Activated CD8-positive, alpha-beta memory T cell treated with anti-CD3 and anti-CD28 coated beads for 36 hours (primary cell): ENCODE measurements at regions not wholly inside any gene's neighbourhood (a gene's known extent, or its start where the extent isn't known, plus 50 kb on each side); places are given as distances from the start of the nearest gene placed in this dataset.

Experiments used
- CTCF ChIA-PET: fragments of 350-600 bp; sonication (Branson Sonifier 250); formaldehyde crosslinking; loops from one replicate; lab custom pipeline; 2021; ENCODE audit warnings: antibody characterized with exemption; lab: Charles Lee
- POLR2A ChIA-PET: fragments of 350-600 bp; sonication (Branson Sonifier 250); formaldehyde crosslinking; loops from one replicate; lab custom pipeline; 2021; ENCODE audit warnings: antibody characterized with exemption; lab: Charles Lee

GRCh38 chr2:18430996-18431748 is 129.3 kb downstream of the RDH14 start:
- POLR2A ChIA-PET, result no interaction called here

DNA sequence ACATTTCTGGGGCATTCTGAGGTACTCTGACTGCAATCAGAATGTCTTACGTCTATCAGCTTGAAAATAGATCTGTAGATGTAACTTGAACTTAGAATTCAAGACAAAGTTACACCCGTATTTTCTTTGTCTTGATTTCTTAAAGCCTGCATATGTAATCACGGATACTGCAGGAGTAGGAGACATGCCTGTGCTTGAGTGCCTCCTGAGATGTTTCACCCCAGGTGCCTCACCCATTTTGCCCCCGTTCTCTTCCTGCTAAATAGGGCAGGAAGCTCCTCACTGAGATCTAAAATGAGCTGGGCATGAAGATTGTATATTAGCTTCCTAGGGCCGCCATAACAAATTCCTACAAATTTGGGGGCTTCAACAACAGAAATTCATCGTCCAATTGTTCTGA is 131.9 kb downstream of the RDH14 start:
- CTCF ChIA-PET, result no interaction called here
- POLR2A ChIA-PET, result no interaction called here

More at GRCh38 chr2:18430996-18431748, 129.3 kb downstream of the RDH14 start:
- CTCF ChIA-PET, result no interaction called here

DNA sequence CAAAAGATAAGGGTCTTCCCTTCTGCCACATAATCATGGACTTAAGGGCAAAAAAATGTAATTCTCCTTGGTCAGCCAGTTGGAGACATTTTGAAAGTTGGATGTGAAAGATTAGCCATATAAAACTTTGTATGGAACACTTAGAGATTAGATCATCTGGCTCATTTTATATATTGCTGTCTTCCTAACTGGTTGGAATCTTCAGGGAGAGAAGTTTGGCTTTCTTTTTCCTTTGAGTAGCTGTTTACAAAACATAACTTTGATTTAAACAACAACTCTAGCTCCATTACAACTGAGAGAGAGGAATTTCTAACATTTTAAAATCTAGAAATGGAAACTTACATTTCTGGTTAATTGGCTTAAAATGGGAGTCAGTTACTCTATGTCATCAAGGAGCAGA is 132.7 kb downstream of the RDH14 start:
- CTCF ChIA-PET, result no interaction called here
- POLR2A ChIA-PET, result no interaction called here

- POLR2A ChIA-PET, result no interaction called here
- CTCF ChIA-PET, result no interaction called here
Observed at GRCh38 chr2:18426174-18426573, 134.3 kb downstream of the RDH14 start.

GRCh38 chr2:18425210-18425703 is 135.2 kb downstream of the RDH14 start:
- CTCF ChIA-PET, result no interaction called here

DNA sequence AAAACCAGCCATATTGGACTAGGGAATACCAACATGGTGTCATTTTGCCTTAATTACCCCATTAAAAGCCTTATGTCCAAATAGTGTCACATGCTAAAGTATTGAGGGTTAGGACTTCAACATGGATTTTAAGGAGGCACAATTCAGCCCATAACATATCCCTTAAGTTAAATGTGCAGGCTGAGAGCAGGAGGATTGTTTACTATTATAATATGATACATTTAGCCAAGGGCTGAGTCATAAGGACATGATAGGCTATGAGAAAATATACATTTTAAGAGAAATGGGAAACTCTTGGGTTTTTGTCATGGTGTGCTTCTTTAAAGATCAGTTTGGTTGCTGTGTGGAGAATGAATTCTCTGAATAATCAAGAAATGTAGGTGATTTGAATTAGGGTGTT is 136.8 kb downstream of the RDH14 start:
- ChIA-PET CTCF (no interaction called here), POLR2A (interaction anchor here (0.6 kb wide), 1 partner anchor 8 kb away, joined by 3 read pairs; no protein-coding TSS in a partner anchor)

More at GRCh38 chr2:18425210-18425703, 135.2 kb downstream of the RDH14 start:
- POLR2A ChIA-PET, result no interaction called here

DNA sequence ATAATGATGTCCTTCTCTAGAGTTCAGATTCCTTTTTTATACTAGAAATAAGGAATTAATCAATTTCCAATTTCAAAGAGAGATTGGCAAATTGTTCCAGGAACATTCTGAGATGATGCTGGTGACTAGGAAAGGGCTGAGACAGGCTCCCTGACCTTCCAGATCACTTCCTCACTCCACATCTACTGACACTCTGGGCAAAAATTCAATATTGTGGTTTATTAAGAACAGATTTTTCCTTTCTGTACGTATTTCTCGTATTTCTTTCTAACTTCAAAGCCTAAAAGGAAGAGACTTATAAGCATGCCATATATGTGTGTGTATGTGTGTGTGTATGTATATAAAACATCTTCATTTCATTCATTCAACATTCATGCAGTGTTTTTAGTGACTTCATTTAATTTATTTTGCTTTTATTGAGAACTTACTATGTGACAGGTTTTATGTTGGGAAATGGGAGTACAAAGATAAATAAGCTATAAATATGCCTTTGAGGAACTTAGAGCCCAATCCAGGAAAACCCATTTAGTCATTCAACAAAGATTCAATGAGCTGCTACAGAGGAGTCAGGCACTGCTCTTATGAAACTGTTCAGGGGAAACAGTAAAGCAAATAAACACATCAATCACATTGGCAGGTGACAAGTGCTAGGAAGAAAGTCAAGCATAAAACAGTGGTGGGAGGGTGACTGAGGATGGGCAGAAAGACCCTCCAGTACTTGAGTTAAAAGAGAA is 137.9 kb downstream of the RDH14 start:
- POLR2A ChIA-PET, result no interaction called here
- CTCF ChIA-PET, result no interaction called here

- ChIA-PET POLR2A (no interaction called here), CTCF (no interaction called here)
Observed at GRCh38 chr2:18413676-18414396, 146.6 kb downstream of the RDH14 start.

DNA sequence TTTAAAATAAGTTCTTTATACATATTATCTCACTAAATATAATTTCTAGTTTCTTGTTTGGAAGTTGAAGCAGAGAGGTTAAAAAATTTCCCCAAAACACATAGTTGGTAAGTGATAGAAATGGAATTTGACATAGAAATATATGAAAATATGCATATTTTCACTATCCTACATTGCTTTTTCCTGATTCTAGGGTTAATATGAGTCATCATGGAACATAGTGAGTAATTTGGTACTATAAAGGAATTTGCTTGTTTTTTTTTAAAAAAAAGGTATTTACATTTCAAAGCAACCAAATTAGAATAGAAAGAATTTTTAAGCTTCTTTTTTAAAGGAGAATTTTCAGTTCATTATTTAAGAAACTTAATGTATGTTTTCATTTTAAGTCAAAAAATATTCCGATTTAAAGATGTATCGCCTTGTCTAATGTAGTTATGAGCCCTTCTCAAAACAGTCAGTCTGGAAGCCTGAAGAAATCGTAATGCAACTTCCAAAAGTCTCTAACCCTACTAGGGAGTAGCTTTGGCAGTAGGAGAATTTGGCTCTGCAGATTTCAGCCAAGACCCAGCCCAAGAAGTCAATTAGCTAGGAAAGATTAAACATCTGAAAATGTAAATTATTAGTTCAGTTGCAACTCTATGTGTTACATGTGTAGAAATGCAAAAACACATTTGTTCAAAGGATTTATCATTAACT is 147.3 kb downstream of the RDH14 start:
- CTCF ChIA-PET, result no interaction called here

DNA sequence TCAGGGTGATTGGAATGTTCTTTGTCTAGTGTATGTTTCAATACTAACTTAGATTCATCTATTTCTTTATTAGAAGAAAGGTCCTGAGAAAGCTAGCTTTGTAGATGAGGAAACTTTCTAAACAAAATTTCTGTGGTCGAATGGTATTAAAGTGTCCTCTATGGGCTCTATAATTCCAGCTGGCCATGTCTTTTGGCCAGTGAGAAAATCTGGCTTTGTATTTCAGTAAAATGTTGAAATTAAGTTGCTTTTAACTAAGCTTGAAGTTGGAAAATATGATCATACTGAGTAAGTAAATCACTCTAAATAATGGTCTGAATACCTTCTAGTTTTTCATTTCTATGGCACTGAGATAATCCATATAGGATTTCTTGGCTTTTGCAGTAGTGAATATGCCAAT is 148.8 kb downstream of the RDH14 start:
- ChIA-PET CTCF (no interaction called here), POLR2A (no interaction called here)

More for the DNA sequence above, 147.3 kb downstream of the RDH14 start:
- POLR2A ChIA-PET, result no interaction called here

- POLR2A ChIA-PET, result no interaction called here
- CTCF ChIA-PET, result no interaction called here
Observed at GRCh38 chr2:18410543-18410942, 149.9 kb downstream of the RDH14 start.

- POLR2A ChIA-PET, result no interaction called here
- CTCF ChIA-PET, result no interaction called here
Observed at GRCh38 chr2:18408638-18409037, 151.8 kb downstream of the RDH14 start.

DNA sequence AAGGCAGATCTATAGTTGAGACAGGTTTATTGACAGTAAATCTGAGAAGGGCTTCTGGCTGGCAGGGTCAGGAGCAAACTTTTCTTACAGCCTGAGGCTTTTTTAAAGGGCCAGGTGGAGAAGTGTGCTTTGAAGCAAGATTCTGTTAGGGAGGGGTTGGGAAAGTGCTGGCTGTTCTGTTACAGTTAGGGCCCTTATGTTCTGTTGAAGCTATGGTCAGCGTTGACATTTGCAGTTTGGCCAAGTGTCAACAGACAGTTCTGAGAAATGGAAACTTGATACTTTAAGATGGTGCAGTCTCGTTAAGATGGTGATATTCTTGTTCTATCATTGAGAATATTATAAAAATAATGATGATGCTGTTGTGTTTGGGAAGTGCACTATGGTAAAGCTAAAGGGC is 154.2 kb downstream of the RDH14 start:
- POLR2A ChIA-PET, result no interaction called here

GRCh38 chr2:18404708-18405107 is 155.7 kb downstream of the RDH14 start:
- CTCF ChIA-PET, result no interaction called here
- POLR2A ChIA-PET, result no interaction called here

More for the DNA sequence above, 154.2 kb downstream of the RDH14 start:
- CTCF ChIA-PET, result no interaction called here

- ChIA-PET CTCF (no interaction called here), POLR2A (no interaction called here)
Observed at GRCh38 chr2:18403921-18404522, 156.4 kb downstream of the RDH14 start.

- ChIA-PET CTCF (no interaction called here), POLR2A (no interaction called here)
Observed at GRCh38 chr2:18402831-18403230, 157.6 kb downstream of the RDH14 start.

DNA sequence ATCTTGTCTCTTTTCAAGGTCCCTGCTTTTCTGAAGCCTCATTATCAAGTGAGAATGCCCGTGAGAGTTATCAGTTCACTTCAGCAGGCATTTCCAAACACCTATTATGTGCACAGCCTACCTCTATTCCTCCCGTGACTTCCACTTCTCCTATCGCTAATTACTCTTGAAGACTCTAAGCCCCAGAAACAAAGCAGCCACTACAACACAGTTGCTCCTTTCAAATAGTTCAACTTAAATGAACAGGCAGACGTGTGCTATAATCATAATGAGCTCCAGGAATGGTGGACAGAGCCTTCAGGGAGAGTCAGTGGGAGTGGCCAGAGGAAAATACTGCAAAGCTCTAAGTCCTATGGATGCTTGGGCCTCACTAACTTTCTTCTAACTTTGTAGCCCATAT is 159.0 kb downstream of the RDH14 start:
- CTCF ChIA-PET, result interaction anchor here (1.5 kb wide), 1 partner anchor 23 kb away, joined by 4 read pairs; no protein-coding TSS in a partner anchor
- POLR2A ChIA-PET, result no interaction called here

GRCh38 chr2:18399601-18400000 is 160.9 kb downstream of the RDH14 start:
- CTCF ChIA-PET, result no interaction called here
- POLR2A ChIA-PET, result no interaction called here

GRCh38 chr2:18398833-18399232 is 161.6 kb downstream of the RDH14 start:
- POLR2A ChIA-PET, result no interaction called here
- CTCF ChIA-PET, result no interaction called here
